Cardiac muscle cell (in vitro differentiated cells and primary cell): ENCODE measurements at regions not wholly inside any gene's neighbourhood (a gene's known extent, or its start where the extent isn't known, plus 50 kb on each side); places are given as distances from the start of the nearest gene placed in this dataset.

ENCODE experiments used
- DNase-seq, 2 donors: peaks; one replicate each; pipeline versions ENCODE4 v3.0.0 to v3.0.0-alpha.2; 2010 to 2017; ENCODE audit warnings: low read depth in 1 of 2, low spot score in 1 of 2
- H3K27ac ChIP-seq: fragments of 200-600 bp; sonication (generic); 2 replicates; pipeline ENCODE4 v1.5.1; 2016
- H3K27me3 ChIP-seq: fragments of 200-600 bp; sonication (generic); 2 replicates; pipeline ENCODE4 v1.6.0; 2016; ENCODE audit warnings: control low read depth
- H3K36me3 ChIP-seq: fragments of 200-600 bp; sonication (generic); 2 replicates; pipeline ENCODE4 v1.5.1; 2016; ENCODE audit warnings: control low read depth
- H3K4me1 ChIP-seq: fragments of 200-600 bp; sonication (generic); 2 replicates; pipeline ENCODE4 v1.8.1; 2017; ENCODE audit warnings: low read depth, mild to moderate bottlenecking, mixed run types
- H3K4me3 ChIP-seq: fragments of 200-600 bp; sonication (generic); 2 replicates; pipeline ENCODE4 v1.5.1; 2016; ENCODE audit warnings: mild to moderate bottlenecking
- H3K9me3 ChIP-seq: fragments of 200-600 bp; sonication (generic); 2 replicates; pipeline ENCODE4 v1.5.1; 2017; ENCODE audit warnings: low read depth, mild to moderate bottlenecking, control low read depth
- TF ChIP-seq, protein P1 (sequence below): IDR thresholded peaks from 2 replicates; pipeline ENCODE4 v1.5.1; 2012; ENCODE audit warnings: low read depth, mild to moderate bottlenecking, low read length

DNA sequence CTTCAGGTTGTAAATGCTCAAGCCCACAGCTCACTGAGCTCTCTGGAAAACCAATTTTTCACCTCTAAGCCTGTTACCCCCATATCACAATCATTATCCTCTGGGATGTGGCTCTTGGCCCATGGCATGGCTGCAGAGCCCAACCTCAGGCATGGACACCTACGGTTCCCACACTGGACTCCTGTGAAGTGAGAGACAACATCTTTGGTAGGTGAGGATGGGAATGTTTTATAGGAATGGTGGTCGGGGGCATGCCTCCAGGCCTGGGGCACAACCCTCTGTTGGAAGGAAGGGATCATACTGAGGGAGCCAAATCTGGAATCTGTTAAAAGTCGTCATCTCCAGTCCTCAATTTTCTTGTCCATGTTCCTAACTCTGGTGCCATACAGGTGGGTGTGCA, 179.1 kb downstream of the FOXD2 start:
- no peak overlapping the region for H3K4me3 ChIP-seq
- no peak overlapping the region for H3K27ac ChIP-seq
- no peaks in the 10 kb centered on the region for H3K36me3 ChIP-seq
- no peaks in the 10 kb centered on the region for H3K9me3 ChIP-seq
- H3K27me3 ChIP-seq: no peaks in the 10 kb centered on the region
- H3K4me1 ChIP-seq: peaks cover 25% of the 10 kb centered on the region
- TF ChIP-seq, protein P1, sequence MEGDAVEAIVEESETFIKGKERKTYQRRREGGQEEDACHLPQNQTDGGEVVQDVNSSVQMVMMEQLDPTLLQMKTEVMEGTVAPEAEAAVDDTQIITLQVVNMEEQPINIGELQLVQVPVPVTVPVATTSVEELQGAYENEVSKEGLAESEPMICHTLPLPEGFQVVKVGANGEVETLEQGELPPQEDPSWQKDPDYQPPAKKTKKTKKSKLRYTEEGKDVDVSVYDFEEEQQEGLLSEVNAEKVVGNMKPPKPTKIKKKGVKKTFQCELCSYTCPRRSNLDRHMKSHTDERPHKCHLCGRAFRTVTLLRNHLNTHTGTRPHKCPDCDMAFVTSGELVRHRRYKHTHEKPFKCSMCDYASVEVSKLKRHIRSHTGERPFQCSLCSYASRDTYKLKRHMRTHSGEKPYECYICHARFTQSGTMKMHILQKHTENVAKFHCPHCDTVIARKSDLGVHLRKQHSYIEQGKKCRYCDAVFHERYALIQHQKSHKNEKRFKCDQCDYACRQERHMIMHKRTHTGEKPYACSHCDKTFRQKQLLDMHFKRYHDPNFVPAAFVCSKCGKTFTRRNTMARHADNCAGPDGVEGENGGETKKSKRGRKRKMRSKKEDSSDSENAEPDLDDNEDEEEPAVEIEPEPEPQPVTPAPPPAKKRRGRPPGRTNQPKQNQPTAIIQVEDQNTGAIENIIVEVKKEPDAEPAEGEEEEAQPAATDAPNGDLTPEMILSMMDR: no peak
- DNase-seq: no peak

DNA sequence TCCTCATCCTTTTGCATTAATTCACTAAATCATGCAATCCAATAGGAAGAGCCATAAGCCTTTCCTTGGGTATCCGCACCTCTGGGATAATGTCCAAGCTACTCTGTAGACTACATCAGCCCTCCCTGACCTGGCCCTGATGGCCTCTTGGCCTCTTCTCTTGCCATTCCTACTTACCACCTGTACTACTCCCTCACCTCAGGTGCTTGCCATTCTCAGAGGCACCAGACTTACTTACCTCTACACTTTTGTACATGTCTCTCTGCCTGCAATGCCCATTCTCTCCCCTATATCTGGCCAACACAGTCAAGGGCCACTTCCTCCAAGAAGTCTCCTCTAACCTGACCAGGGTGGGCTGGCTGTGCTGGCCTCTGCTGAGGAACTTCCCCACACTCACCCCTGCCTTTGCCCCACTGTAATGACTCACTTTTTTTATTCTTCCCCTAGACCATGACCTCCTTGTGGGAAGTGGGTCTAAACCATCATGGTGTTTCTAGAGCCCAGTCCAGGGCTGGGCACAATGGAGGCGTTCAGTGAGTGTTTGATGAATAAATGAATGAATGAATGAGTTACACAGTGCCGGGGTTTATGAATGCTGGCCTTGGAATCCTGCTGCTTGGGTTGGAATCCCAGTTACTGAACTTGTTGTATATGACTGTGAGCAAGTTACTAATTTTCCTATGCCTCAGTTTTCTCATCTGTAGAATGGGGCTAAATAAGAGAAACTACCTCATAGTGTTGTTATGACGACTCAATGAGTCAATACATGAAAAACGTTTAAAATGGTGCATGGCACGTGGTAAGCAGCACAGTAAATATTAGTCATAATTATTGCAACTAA, 179.8 kb downstream of the FOXD2 start:
- no peak overlapping the region for H3K27ac ChIP-seq
- TF ChIP-seq, protein P1: no peak
- H3K36me3 ChIP-seq: no peaks in the 10 kb centered on the region
- no peaks in the 10 kb centered on the region for H3K27me3 ChIP-seq
- no peaks in the 10 kb centered on the region for H3K9me3 ChIP-seq
- peaks cover 28% of the 10 kb centered on the region for H3K4me1 ChIP-seq
- no peak for DNase-seq
- H3K4me3 ChIP-seq: no peak overlapping the region

DNA sequence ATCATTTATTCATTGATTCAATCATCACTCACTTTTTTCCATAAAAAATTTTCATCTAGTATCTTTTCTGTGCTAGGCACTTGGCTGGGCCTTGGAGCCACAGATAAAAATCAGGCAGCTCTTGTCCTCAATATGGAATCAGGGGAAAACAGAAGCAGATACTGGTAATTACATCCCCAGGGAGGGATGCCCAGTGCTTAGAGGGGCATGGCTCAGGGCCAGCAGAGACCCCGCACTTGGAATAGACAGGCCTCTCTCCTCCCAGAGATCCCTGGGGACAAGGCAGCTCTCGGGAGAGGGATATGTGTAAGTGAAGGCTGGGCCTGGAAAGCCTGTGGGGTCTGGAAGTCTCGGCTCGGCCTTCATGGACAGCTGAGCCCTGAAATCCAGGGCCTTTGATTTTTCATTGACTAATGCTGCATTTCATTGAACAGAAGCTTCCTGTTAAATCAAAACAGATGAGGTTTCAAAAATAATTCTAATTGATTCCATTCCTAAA, 180.4 kb downstream of the FOXD2 start:
- TF ChIP-seq, protein P1: no peak
- no peak for DNase-seq
- no peaks in the 10 kb centered on the region for H3K27me3 ChIP-seq

DNA sequence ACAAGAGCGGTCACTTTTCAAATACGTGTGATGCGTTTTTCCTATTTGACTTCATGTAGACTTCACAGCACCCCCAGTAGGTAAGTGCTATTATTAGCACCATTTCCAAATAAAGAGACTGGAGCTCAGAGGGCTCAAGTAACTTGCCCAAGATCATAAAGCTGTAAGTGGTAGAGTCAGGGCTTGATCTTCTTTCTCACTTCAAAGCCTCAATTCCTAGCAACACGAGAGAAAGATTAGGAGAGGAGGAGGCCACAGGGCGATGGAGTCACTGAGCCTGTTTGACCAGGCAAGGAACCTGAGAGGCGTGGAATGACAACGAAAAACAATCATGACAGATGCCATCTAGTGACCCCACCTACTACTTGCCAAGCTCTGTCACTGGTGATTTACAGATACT, 181.0 kb downstream of the FOXD2 start:
- H3K9me3 ChIP-seq: no peaks in the 10 kb centered on the region

More for the DNA sequence above, 180.4 kb downstream of the FOXD2 start:
- H3K4me3 ChIP-seq: no peak overlapping the region
- peaks cover 28% of the 10 kb centered on the region for H3K4me1 ChIP-seq
- H3K27ac ChIP-seq: no peak overlapping the region
- H3K36me3 ChIP-seq: no peaks in the 10 kb centered on the region
- no peaks in the 10 kb centered on the region for H3K9me3 ChIP-seq

DNA sequence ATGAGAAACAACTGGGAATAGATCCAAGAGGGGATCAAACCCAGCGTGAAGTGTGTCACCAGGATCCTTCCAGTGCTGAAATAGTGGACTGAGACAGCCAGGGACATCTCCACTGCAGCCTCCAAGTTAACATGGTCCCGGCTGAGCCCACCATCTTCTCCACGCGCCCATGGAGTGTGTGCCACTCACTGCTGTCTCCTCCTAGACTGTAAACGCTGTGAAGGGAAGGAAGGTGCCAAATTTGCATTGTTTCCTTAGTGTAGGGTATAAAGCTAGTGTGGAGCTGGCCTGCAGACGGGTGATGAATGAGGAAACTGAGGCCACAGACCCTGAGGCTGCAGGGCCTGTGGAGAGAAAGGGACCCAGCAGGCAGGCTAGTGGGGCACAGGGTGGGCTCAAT, 183.6 kb downstream of the FOXD2 start:
- Histone ChIP-seq H3K4me3 (no peak overlapping the region), H3K4me1 (peaks cover 28% of the 10 kb centered on the region), H3K36me3 (no peaks in the 10 kb centered on the region), H3K27ac (no peak overlapping the region), H3K27me3 (no peaks in the 10 kb centered on the region), H3K9me3 (no peaks in the 10 kb centered on the region)
- no peak for DNase-seq
- TF ChIP-seq, protein P1: no peak

More for the DNA sequence above, 181.0 kb downstream of the FOXD2 start:
- peak in 1 of 2 donors; percentile 28 for DNase-seq
- Histone ChIP-seq H3K27me3 (no peaks in the 10 kb centered on the region), H3K4me3 (no peak overlapping the region), H3K36me3 (no peaks in the 10 kb centered on the region), H3K4me1 (peaks cover 28% of the 10 kb centered on the region), H3K27ac (no peak overlapping the region)
- TF ChIP-seq, protein P1: no peak
